GM12878 (cell line): ENCODE measurements at regions not wholly inside any gene's neighbourhood (a gene's known extent, or its start where the extent isn't known, plus 50 kb on each side); places are given as distances from the start of the nearest gene placed in this dataset.

Experiments used
- ATAC-seq: fragments of 200-7000 bp; cut with Tn5 transposase; 3 replicates; pipeline ENCODE4 v1.9.1; 2020; ENCODE audit warnings: mild to moderate bottlenecking, moderate library complexity
- BruUV-seq: library from RNA; stranded (reverse); fragments of 400-500 nt; replicated peaks from 2 replicates; lab custom pipeline; 2021; lab: Mats Ljungman, UMichigan
- CTCF ChIA-PET: fragments of 300-600 bp; sonication (Branson Sonifier 250); formaldehyde crosslinking; extraction: SDS; loops from one replicate; lab custom pipeline; 2021; ENCODE audit warnings: inconsistent platforms; lab: Yijun Ruan, JAX
- POLR2A ChIA-PET: fragments of 350-600 bp; formaldehyde crosslinking; extraction: SDS; loops from one replicate; lab custom pipeline; 2021; ENCODE audit warnings: inconsistent platforms; lab: Charles Lee
- RAD21 ChIA-PET: fragments of 300-600 bp; sonication (Branson Sonifier 250); formaldehyde crosslinking; loops from one replicate; lab custom pipeline; 2023; ENCODE audit warnings: antibody characterized with exemption; ENCODE audit not compliant: unreplicated experiment; lab: Charles Lee
- SMC1A ChIA-PET: fragments of 300-600 bp; sonication (Branson Sonifier 250); formaldehyde crosslinking; loops from one replicate; lab custom pipeline; 2023; ENCODE audit not compliant: unreplicated experiment, uncharacterized antibody; lab: Charles Lee
- DNase-seq: peaks from one replicate; pipeline ENCODE4 v3.0.0-alpha.2; 2011; ENCODE audit warnings: low read depth, low spot score
- FAIRE-seq: peaks from 3 replicates; lab custom pipeline; 2011; peaks lifted over from hg19 to GRCh38; lab: Jason Lieb, UNC
- H2AFZ ChIP-seq: 2 replicates; pipeline ENCODE4 v1.6.0; 2011; ENCODE audit warnings: low read depth, low read length, control low read depth; ENCODE audit not compliant: control insufficient read depth
- H3K27ac ChIP-seq: 2 replicates; pipeline ENCODE4 v1.5.1; 2011; ENCODE audit warnings: control low read depth; ENCODE audit not compliant: control insufficient read depth, insufficient read depth
- H3K27me3 ChIP-seq, 2 experiments: replicated peaks in 1 of 2; 2 replicates each; pipeline versions ENCODE4 v1.6.0 to v1.6.1; 2011; ENCODE audit warnings: low read length in 1 of 2; ENCODE audit not compliant: control insufficient read depth in 2 of 2, insufficient read depth in 2 of 2
- H3K36me3 ChIP-seq, 2 experiments: 2 replicates each; pipeline ENCODE4 v1.5.1; 2011; ENCODE audit warnings: low read length in 1 of 2; ENCODE audit not compliant: control insufficient read depth in 2 of 2, insufficient read depth in 2 of 2
- H3K4me1 ChIP-seq: 2 replicates; pipeline ENCODE4 v1.6.1; 2011; ENCODE audit warnings: mild to moderate bottlenecking, low read length, moderate library complexity, mixed read lengths; ENCODE audit not compliant: control insufficient read depth, insufficient read depth
- H3K4me2 ChIP-seq: 2 replicates; pipeline ENCODE4 v1.6.0; 2011; ENCODE audit warnings: control low read depth; ENCODE audit not compliant: control insufficient read depth, insufficient read depth
- H3K4me3 ChIP-seq: fragments of 200-600 bp; sonication (generic); 2 replicates; pipeline ENCODE4 v1.5.1; 2016
- H3K79me2 ChIP-seq: 2 replicates; pipeline ENCODE4 v1.6.0; 2011; ENCODE audit warnings: low read length; ENCODE audit not compliant: control insufficient read depth, insufficient read depth
- H3K9ac ChIP-seq: 2 replicates; pipeline ENCODE4 v1.8.0; 2011; ENCODE audit warnings: low read length, control low read depth, mixed read lengths; ENCODE audit not compliant: control insufficient read depth, insufficient read depth
- H3K9me3 ChIP-seq: replicated peaks from 3 replicates; pipeline ENCODE4 v1.5.1; 2011; ENCODE audit warnings: mild to moderate bottlenecking, low read length; ENCODE audit not compliant: control insufficient read depth, insufficient read depth
- H4K20me1 ChIP-seq: 2 replicates; pipeline ENCODE4 v1.6.0; 2011; ENCODE audit not compliant: control insufficient read depth, insufficient read depth
- HDAC6 ChIP-seq: fragments of 200-600 bp; sonication (generic); IDR thresholded peaks from one replicate; pipeline ENCODE4 v1.8.0; 2017; ENCODE audit warnings: antibody characterized with exemption; ENCODE audit not compliant: unreplicated experiment
- MEF2B ChIP-seq: fragments of 450-650 bp; IDR thresholded peaks from 2 replicates; pipeline ENCODE4 v1.6.1; 2018; ENCODE audit warnings: mild to moderate bottlenecking, moderate library complexity; ENCODE audit not compliant: partially characterized antibody, poor library complexity, severe bottlenecking
- MYC ChIP-seq: IDR thresholded peaks from 2 replicates; pipeline ENCODE4 v1.6.1; 2011; ENCODE audit warnings: mild to moderate bottlenecking, low read length, moderate library complexity, inconsistent platforms; ENCODE audit not compliant: insufficient read depth, insufficient replicate concordance, insufficient read length, severe bottlenecking
- RCOR1 ChIP-seq: conservative IDR thresholded peaks from 2 replicates; pipeline ENCODE4 v1.6.1; 2012; ENCODE audit warnings: low read depth, low read length, improper control_type of control experiment
- RFX5 ChIP-seq: IDR thresholded peaks from 2 replicates; pipeline ENCODE4 v1.6.1; 2011; ENCODE audit warnings: low read depth, low read length, improper control_type of control experiment
- SMC3 ChIP-seq: IDR thresholded peaks from 2 replicates; pipeline ENCODE4 v1.6.1; 2011; ENCODE audit warnings: low read length, improper control_type of control experiment, borderline replicate concordance
- SREBF2 ChIP-seq: IDR thresholded peaks from 2 replicates; pipeline ENCODE4 v1.6.1; 2012; ENCODE audit warnings: mild to moderate bottlenecking, low read length
- SUPT20H ChIP-seq: IDR thresholded peaks from 2 replicates; pipeline ENCODE4 v1.6.1; 2011; ENCODE audit warnings: low read depth, mild to moderate bottlenecking, low read length, moderate library complexity, borderline replicate concordance; ENCODE audit not compliant: control insufficient read depth
- YBX1 ChIP-seq: fragments of 450-650 bp; IDR thresholded peaks from 2 replicates; pipeline ENCODE4 v1.6.1; 2016; ENCODE audit warnings: antibody characterized with exemption
- ZNF274 ChIP-seq: IDR thresholded peaks from one replicate; pipeline ENCODE4 v1.8.0; 2011; ENCODE audit not compliant: insufficient read length, insufficient read depth
- WGBS: methylation state at CpG from one replicate; pipeline ENCODE4 v1.1.6; 2016; ENCODE audit warnings: low lambda C conversion rate; ENCODE audit not compliant: insufficient replicate concordance, insufficient coverage; ENCODE audit errors: missing lambda C conversion rate; 5-methylcytosine and 5-hydroxymethylcytosine counted together
- in situ Hi-C: fragments of 300-500 bp; cut with MboI; formaldehyde crosslinking; loops from 9 replicates; pipeline ENCODE4 v1.14.3; 2018; ENCODE audit warnings: mixed read lengths
- intact Hi-C: fragments of 100-400 bp; cut with micrococcal nuclease; formaldehyde crosslinking; loops from one replicate; pipeline ENCODE4 v1.14.2; 2022; ENCODE audit not compliant: unreplicated experiment
- TF ChIP-seq, protein P1 (sequence below): fragments of 150-350 bp; IDR thresholded peaks from 2 replicates; pipeline ENCODE4 v1.6.1; 2016; ENCODE audit warnings: low read depth, low read length
- TF ChIP-seq, protein P2 (sequence below): fragments of 450-650 bp; formaldehyde crosslinking; IDR thresholded peaks from 2 replicates; pipeline ENCODE4 v1.4.0; 2022; ENCODE audit warnings: mild to moderate bottlenecking, moderate library complexity

DNA sequence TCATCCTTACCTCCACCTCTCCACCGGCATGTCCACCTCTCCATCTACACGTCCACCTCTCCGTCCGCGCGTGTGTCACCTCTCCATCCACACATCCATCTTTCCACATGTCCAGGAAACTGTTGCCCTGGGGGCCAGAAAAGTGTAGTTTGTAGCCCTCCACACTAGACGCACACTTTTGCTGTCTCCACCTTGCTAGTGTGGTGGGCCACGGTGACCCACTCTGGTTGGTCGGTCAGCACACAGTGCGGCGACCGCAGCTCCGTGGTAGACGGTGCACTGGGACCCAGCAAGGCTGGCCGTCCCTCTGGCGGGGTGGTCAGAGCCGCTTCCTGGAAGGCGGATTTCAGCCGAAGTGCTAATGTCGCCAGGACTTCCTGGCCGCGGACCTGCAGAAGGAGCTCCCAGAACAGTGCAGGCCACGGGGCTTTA, 268.6 kb downstream of the DLL1 start:
- no peak overlapping the region for H3K27ac ChIP-seq
- no peaks in the 10 kb centered on the region; the same call in 2 of the 3 replicates for H3K9me3 ChIP-seq
- DNase-seq (no peak), ATAC-seq (no peak), FAIRE-seq (no peak)
- in situ Hi-C loops: no loop called here
- H3K27me3 ChIP-seq: no peaks in the 10 kb centered on the region
- BruUV-seq: no TSS peak
- ChIA-PET RAD21 (no interaction called here), CTCF (no interaction called here), POLR2A (no interaction called here), SMC1A (no interaction called here)
- no peaks in the 10 kb centered on the region for H4K20me1 ChIP-seq
- no peak overlapping the region for H3K4me2 ChIP-seq
- no peaks in the 10 kb centered on the region for H3K36me3 ChIP-seq
- 67% methylated on average over 22 of the region's 23 CpGs for WGBS
- H3K9ac ChIP-seq: no peak overlapping the region
- H3K4me1 ChIP-seq: no peaks in the 10 kb centered on the region
- no peak overlapping the region for H2AFZ ChIP-seq
- no peaks in the 10 kb centered on the region for H3K79me2 ChIP-seq
- intact Hi-C loops: no loop called here
- no peak overlapping the region for H3K4me3 ChIP-seq
- TF ChIP-seq RFX5: no peak
- TF ChIP-seq, protein P1, sequence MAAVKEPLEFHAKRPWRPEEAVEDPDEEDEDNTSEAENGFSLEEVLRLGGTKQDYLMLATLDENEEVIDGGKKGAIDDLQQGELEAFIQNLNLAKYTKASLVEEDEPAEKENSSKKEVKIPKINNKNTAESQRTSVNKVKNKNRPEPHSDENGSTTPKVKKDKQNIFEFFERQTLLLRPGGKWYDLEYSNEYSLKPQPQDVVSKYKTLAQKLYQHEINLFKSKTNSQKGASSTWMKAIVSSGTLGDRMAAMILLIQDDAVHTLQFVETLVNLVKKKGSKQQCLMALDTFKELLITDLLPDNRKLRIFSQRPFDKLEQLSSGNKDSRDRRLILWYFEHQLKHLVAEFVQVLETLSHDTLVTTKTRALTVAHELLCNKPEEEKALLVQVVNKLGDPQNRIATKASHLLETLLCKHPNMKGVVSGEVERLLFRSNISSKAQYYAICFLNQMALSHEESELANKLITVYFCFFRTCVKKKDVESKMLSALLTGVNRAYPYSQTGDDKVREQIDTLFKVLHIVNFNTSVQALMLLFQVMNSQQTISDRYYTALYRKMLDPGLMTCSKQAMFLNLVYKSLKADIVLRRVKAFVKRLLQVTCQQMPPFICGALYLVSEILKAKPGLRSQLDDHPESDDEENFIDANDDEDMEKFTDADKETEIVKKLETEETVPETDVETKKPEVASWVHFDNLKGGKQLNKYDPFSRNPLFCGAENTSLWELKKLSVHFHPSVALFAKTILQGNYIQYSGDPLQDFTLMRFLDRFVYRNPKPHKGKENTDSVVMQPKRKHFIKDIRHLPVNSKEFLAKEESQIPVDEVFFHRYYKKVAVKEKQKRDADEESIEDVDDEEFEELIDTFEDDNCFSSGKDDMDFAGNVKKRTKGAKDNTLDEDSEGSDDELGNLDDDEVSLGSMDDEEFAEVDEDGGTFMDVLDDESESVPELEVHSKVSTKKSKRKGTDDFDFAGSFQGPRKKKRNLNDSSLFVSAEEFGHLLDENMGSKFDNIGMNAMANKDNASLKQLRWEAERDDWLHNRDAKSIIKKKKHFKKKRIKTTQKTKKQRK: no peak
- no peak for TF ChIP-seq MEF2B

DNA sequence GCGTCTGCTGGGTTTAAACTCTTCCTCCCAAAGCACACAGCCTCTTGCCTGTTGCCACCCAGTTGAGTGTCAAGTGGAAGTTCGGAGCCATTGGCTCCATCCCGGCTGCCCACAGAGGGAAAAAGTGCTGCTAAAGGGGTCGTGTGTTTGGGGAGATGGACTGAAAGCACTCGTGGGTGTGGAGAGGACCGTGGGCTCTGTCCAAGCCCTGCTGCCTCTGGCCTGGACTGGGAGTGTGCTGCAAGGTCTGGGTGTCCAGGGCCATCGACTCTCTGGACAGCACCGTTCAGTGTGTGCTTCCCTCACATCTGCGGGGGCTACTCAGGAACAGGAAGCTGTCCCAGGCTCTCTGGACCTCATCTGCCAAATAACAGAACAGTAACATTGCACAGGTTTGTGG, 269.3 kb downstream of the DLL1 start:
- Histone ChIP-seq H3K79me2 (no peaks in the 10 kb centered on the region), H3K36me3 (no peaks in the 10 kb centered on the region), H3K9ac (no peak overlapping the region), H2AFZ (no peak overlapping the region), H3K27me3 (no peaks in the 10 kb centered on the region; a peak in 1 of 4 replicates), H3K9me3 (no peaks in the 10 kb centered on the region; the same call in 2 of the 3 replicates), H3K4me3 (no peak overlapping the region), H4K20me1 (no peaks in the 10 kb centered on the region), H3K4me2 (no peak overlapping the region), H3K4me1 (no peaks in the 10 kb centered on the region), H3K27ac (no peak overlapping the region)
- SMC1A ChIA-PET: no interaction called here
- WGBS: 28% methylated on average over 9 of the region's 9 CpGs
- BruUV-seq: no TSS peak
- ATAC-seq (no peak), FAIRE-seq (no peak), DNase-seq (no peak)
- CTCF ChIA-PET: no interaction called here
- POLR2A ChIA-PET: no interaction called here
- intact Hi-C loops (no loop called here), in situ Hi-C loops (no loop called here)
- RAD21 ChIA-PET: no interaction called here
- TF ChIP-seq ZNF274: no peak
- no peak for TF ChIP-seq MYC
- no peak for TF ChIP-seq SMC3
- no peak for TF ChIP-seq HDAC6
- no peak for TF ChIP-seq SREBF2
- no peak for TF ChIP-seq SUPT20H
- no peak for TF ChIP-seq YBX1
- no peak for TF ChIP-seq RCOR1
- TF ChIP-seq, protein P2, sequence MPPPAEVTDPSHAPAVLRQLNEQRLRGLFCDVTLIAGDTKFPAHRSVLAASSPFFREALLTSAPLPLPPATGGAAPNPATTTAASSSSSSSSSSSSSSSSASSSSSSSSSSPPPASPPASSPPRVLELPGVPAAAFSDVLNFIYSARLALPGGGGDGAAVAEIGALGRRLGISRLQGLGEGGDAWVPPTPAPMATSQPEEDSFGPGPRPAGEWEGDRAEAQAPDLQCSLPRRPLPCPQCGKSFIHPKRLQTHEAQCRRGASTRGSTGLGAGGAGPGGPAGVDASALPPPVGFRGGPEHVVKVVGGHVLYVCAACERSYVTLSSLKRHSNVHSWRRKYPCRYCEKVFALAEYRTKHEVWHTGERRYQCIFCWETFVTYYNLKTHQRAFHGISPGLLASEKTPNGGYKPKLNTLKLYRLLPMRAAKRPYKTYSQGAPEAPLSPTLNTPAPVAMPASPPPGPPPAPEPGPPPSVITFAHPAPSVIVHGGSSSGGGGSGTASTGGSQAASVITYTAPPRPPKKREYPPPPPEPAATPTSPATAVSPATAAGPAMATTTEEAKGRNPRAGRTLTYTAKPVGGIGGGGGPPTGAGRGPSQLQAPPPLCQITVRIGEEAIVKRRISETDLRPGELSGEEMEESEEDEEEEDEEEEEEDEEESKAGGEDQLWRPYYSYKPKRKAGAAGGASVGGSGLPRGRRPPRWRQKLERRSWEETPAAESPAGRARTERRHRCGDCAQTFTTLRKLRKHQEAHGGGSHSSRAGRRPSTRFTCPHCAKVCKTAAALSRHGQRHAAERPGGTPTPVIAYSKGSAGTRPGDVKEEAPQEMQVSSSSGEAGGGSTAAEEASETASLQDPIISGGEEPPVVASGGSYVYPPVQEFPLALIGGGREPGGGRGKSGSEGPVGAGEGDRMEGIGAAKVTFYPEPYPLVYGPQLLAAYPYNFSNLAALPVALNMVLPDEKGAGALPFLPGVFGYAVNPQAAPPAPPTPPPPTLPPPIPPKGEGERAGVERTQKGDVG: no peak
